DMS79 treated with DMSO at 0.1 percent for 48 hours (cell line): ENCODE measurements at regions not wholly inside any gene's neighbourhood (a gene's known extent, or its start where the extent isn't known, plus 50 kb on each side); places are given as distances from the start of the nearest gene placed in this dataset.

Experiments
- DNase-seq: peaks from one replicate; lab custom pipeline; 2025; lab: John Stamatoyannopoulos, UW

DNA sequence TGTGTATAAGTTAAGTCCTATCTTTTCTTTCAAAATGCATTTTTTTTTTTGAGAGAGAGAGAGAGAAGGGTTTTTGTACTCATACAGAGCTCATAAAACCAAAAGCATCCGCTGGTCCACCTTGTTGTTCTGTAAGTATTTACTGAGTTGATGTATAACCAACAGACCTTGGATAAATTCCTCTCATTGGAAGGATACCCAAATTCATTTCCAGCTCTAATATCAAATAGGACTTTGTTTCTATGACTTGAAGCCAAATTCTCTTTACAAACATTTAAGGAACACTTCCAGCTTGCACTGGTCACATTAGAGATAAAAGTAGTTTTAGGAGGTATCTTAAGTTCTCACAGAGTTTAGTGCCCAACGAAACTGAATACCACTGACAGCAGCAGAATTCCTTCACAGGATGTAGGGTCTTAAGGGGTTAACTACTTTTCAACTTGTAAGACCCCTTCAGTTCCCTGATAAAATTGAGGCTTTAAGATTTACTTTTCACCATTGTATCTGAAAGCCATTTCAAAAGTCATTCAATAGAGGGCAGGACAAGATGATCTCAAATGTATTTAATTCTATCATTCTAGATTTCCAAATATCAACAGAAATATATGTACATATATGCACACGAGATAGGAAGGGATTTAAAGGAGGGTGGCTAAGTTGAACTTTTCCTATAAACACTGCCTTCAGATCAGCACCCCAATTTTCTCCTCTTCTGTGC lies 1398.5 kb upstream of the CELF4 start:
- DNase-seq = no peak

DNA sequence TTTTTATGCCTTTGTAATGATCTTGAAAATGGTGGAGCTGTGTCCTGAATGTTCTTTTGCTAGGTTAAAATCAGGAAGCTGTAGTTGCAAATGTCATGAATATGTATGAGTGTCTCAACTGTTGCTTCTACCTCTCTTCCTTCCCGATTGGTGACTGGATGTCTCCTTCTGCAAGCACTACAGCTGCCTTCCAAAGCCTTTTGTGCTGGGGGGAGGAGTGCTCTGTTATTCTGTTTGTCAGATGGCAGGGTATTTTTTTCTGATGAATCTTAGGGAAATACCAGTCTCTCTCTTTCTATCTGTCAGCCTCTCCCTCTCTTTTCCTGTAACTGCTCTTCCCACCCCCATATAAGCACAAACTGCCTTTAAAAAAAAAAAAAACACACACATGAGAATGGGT lies 1396.3 kb upstream of the CELF4 start:
- DNase-seq = no peak

DNA sequence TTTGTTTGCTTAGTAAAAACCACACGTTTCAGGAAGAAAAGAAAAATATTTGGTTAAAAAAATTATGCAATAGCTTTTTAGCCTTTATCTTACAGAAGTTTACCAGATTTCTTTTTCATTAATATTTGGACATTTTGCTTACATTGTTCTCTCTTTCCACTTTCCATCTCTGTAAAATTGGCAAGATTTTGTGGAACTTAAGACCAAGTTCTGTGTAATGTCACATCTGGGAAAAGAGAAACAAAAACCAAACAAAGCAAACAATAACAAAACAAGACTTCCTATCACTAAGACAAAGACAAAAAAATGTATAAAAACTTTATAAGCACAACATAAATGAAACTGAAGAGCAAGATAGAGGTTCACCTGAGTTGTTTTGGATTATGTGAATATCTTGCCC lies 1392.1 kb upstream of the CELF4 start:
- no peak for DNase-seq

DNA sequence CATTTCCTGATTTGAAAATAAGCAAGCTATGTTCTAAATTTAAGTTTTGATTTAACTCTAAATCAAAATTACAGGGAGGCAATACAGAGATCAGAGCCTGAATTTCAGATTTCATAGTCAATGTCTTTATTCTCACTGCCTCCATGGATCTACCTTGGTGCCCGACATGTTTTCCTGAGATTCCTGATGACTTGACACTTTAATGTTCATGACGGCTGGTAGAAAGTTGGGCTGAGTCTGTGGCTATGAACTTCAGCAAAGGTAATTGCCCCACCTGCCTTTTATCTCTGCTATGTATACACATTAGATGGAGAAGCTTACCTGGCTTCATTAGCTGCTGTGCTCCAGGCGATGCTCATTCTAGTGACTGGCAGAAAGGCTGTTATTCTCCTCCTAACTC lies 1390.5 kb upstream of the CELF4 start:
- DNase-seq = no peak

DNA sequence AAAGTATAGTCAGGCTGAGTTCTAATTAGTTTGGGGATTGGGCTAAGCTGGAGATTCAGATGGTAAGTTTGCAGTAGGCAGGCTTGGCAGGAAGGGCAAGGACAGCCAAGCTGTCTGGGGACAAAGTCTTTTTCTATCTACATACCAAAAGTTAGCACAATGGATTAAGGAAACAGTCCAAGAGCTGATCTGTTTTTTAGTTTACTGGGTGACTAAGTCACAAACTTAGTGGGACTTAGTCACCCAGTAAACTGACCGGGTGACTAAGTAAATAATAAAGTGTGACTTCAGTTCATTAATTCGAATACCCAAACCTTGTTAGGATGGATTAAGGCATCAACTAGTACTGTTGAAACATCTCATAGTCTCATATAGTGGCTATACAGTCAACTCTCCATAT lies 1386.0 kb upstream of the CELF4 start:
- DNase-seq = no peak

DNA sequence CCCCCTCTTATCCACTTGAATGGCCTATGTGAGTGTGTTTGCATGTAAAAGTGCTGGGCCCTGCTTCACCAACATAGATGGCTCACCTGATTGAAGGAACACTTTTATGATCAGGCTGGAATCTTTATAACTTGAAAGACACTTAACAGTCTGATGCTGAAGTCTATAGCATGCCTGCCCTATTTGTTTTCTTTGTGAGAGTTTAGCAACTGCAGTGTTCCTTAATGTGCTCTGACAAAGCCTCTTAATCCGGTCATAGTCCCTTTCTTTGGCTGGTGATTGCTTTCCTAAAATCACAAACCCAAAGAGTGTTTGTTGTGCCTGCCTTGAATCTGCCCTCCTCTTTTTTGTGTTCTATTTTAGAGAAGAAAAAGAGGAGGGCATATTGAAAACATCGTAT lies 1382.8 kb upstream of the CELF4 start:
- DNase-seq = peak; percentile 99

DNA sequence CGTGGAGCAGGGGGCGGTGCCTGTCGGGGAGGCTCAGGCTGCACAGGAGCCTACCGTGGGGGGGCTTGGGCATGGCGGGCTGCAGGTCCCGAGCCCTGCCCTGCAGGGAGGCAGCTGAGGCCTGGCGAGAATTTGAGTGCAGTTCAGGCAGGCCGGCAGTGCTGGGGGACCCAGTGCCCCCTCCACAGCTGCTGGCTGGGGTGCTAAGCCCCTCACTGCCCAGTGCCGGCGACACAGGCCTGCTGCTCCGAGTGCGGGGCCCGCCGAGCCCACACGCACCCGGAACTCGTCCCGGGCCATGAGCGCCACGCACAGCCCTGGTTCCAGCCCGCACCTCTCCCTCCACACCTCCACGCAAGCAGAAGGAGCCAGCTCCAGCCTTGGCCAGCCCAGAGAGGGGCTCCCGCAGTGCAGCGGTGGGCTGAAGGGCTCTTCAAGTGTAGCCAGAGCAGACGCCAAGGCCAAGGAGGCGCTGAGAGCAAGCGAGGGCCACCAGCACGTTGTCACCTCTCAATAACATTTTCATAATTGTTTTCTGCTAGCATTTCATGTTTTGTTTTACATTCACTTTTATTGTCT lies 1378.9 kb upstream of the CELF4 start:
- DNase-seq = no peak

DNA sequence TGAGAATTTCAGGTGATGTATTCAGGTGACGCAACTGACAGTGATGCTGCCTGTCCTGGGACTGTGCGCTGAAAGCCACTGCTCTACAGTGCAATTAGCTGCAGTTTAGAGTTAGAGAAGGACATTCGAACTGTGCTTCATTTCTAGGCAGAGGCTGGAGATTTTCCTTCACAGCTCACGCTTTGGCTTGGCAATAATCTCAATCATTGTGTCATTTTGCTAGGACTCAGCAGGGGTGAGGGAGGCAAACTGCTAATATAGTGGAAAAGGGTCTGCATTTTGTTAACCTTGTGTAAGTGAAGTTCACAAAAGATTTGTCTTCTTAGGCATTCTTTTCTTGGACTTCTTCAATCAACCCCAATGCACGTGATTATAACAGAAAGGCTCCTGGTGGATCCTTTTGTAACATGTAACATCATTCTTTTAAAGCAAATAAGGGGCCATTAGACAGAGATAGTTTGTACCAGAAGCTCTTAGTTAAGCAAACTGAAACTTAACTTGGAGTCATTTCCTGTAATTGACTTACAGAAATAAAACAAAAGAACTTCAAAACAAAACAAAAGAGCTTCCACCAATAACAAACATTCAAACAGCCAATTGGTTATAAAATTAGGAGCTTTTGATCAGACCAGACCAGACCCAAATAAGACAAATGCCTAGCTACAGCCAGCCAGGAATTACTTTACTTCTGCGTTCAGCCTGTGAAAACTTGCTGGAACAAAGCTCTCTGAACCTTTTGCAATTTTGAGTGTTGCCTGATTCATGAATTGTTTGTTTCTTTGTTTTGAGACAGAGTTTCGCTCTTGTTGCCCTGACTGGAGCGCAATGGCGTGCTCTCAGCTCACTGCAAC lies 1376.3 kb upstream of the CELF4 start:
- peak; percentile 24 for DNase-seq

DNA sequence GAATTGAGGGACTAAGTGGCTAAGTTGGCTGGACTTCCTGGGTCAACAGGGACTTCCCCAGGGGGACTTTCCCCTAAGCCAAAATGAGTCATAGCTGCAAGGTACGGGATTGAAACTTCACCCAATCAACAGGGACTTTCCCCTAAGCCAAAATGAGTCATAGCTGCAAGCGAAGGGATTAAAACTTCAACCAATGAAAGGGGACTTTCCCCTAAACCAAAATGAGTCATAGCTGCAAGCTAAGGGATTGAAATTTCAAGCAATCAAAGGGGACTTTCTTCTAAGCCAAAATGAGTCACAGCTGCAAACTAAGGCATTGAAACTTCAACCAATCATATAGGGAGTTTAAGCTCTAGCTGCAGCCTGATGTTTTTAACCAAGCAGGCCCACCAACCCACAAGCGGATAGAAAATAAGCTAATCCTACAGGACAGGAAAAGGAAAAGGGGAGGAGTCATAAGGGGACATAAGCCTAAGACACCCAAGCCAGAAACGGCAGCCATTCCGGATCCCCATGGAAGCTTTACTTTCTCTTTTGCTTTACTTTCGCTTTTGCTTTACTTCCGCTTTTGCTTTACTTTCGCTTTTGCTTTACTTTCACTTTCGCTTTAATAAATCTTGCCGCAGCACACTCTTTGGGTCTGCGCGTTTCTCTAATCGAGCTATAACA lies 1375.4 kb upstream of the CELF4 start:
- peak; percentile 22 for DNase-seq

DNA sequence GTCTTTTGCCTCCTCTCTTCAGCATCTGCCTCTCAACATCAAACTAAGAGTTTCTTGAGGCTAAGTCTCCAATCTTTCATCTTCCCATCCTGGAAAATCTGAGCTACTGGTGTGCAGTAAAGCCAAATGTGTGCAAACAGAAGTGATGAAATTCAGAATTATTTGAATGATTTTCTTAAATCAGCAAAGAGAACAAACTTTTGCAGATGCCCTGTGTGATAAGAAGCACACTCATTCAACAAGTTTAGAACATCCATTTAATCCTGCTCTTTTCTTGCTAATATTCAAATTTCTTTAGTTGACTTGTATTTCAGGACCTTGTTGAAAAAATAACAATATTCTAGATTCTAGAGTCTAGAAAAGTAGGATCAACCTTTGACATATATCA lies 1374.9 kb upstream of the CELF4 start:
- DNase-seq = no peak

DNA sequence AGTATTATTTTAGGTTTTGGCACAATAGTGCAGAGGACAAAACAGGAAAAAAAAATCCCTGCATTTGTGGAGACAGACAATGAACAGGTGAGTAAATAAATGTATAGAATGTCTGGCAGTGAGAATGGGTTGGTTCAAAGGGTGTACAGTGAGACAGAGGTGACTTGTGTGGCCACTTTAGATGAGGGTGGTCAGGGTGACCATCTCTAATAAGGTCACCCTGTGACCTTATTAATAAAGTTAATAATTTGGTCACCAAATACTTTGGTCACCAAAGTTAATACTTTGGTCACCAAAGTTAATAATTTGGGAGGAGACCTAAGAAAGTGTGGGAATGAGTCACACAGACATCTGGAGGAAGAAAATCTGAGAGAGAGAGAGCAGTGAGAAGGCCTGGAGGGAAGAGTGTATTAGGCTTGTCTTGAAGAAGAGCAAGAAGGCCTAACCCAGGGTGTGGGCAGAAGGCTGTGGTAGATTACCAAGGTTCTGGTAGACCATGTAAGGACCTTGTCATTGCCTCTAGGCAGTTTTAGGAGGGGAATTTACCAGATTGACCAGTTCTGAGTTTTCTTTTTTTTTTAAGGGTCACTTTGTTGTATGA lies 1368.4 kb upstream of the CELF4 start:
- DNase-seq = no peak

DNA sequence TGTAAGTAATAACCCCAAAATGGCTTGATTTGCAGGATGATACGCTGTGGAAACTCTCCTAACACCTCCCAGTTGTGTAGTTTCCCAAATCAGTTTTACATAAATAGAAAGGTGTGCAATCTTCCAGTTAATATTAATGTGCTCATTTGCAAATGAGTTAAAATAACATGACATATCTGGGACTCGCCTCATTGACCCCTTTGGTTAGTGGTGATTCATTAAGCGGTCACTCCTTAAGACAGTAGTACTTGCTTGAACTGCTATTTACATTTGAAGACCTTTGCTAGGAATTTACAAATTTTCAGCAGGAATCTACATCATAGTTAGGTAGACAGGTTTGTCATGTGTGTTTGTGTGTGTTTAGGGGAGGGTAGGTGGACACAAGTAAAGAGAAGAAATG lies 1367.7 kb upstream of the CELF4 start:
- DNase-seq = no peak

DNA sequence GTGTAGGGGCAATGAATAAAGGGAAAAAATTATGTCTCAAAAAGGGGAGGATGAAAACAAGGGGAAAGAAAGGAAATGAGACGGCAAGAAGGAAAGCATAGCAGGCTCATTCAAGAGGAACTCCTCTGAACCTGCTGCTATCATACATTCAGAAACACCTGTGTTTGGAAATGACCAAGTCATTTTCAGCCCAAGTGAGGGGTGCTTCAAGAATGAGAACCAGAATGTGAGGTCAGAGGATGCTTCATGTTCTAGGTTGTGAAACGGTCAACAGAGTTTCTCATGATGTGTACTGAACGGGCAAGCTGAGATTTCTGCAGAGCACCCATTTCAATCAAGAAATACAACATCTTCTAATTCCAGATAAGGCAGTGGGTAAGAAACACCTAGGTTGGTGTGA lies 1367.2 kb upstream of the CELF4 start:
- no peak for DNase-seq

DNA sequence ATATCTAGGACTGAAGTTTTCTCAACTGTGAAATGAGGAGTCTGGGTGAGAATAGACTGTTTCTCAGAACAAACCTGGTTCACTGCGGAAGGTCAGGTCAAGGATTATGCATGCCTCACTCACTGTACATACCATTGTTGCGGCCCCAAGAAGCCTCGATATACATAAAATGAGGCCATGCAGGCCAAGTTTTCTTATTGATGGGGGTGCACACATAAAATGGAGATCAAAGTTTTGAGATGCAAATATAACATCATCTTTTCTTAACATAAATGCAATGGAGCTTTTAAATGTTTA lies 1366.1 kb upstream of the CELF4 start:
- DNase-seq = no peak

DNA sequence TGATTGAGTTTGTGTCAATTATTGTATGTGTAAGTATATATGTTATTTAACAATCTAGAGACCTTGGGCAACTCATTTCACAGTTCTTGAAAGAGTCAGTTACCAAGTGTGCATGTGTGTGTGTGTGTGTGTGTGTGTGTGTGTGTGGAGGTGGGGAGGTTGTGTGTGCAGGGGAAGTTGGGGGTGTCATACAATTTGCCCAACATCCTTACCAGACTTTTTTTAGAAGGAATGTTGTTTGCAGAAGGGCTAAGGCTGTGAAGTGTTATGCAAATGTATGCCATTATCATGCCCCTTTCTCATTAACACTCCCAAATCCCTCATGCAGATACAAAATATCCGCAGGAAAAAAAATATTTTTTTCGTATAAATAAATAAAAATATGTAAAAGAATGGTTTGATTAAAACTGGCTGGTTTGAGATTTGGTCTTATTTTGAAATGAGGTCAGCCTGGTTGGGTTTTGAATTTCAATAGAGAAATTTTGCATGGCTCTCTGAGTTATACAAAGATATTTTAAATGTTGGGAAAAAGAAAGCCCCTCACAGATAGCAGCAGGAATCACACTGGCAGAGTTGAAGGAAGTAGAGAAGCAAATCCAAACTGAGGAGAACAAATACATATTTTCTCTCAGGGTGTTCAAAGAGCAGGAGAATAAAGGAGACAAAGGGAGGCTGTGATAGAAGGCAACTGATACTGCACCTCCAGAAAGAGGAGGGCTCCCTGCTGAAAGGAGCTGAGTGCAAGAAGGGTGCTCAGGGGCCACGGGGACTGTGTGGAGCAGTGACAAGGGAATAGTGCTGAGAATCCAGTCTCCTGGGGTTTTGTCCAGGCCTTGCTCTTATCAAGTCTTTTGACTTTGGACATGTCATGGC lies 1365.5 kb upstream of the CELF4 start:
- DNase-seq = no peak

DNA sequence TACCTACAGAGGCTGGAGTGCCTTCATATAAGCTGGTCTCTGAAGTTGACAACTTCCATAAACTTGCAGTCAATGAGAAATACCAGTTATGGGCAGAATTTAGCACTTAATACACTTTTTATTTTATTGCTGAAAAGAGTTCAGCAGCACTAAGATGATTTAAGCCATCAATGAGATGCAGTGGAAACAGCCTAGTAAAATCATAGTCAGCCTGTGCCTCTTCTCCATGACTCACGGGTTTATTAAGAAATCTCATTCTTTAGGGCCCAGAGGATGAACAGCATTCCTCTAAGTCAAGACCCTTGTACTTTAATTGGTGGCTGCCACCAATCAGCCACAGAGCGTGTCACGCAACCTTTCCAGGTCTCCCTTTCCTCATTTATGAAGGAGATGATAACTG lies 1357.9 kb upstream of the CELF4 start:
- no peak for DNase-seq

DNA sequence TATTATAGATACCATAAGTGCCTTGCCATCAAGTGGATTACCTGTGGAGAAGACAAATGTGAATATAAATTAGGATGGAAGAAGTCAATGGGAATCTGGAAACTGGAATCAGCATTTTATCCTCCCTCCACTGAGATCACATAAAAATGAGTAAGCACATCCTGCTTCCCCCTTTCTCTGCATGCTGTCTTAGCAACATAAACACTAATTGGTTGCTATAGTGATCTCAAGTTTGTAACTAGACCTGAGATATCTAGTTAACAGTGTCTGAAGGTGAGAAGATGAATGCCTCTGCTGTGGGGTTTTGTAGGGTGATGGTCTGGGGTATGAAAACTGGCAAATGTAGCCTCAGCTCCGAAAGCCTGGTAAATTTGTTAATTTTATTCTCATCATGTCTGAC lies 1357.5 kb upstream of the CELF4 start:
- peak; percentile 35 for DNase-seq

DNA sequence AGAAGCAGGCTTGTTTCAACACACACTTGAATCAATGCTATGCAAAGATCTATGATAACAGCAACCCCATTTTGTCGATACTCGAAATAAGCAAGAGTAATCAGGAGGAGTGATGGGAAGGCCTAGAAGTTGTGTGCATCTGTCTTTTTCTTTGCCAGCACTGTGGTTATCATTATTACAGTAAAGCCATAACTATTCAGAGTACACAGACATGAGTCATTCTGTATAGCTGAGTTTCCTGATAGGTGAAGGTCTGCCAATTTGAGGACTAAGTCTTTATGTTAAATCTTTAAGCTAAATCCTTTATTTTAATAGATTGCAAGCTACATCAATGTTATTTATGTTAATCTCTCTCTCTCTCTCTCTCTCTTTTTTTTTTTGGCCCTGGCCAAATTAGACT lies 1344.4 kb upstream of the CELF4 start:
- no peak for DNase-seq

DNA sequence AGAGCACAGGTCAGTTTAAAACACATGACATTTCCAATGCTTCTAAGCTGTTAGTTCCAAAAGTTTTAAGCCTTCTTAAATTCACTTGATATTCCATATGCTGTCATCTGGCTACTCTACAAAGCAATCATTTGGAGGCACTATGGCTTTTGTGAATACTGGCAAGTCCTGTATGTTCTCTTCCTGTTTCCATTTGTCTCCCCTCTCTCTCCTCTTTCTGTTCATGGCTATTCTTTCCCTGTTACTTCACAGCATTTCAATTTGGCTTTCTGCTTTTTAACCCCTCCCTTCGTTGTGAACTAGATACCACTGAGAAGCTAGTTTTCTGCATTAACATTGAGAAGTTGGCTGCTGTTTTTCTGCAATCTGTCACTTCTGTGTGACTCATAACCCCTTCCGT lies 1337.2 kb upstream of the CELF4 start:
- no peak for DNase-seq

DNA sequence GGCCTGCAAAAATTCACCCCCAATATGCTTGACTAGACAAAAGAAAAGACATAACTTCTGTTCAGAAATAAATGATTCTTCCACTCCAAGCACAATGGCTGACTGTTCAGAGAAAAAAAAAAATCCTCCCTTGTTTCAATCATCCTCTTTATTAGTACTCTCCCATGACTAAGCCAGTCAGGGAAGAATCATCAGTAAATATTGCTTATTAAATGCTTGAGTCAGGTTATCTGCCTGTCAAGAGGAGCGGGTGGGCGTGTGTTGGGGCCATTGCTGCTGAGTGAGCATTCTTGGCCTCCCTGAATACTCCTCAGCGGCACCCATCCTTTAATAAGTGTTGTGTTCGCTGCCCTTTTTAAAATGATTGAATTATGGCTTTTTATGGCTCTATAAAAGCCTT lies 1334.8 kb upstream of the CELF4 start:
- DNase-seq = no peak

DNA sequence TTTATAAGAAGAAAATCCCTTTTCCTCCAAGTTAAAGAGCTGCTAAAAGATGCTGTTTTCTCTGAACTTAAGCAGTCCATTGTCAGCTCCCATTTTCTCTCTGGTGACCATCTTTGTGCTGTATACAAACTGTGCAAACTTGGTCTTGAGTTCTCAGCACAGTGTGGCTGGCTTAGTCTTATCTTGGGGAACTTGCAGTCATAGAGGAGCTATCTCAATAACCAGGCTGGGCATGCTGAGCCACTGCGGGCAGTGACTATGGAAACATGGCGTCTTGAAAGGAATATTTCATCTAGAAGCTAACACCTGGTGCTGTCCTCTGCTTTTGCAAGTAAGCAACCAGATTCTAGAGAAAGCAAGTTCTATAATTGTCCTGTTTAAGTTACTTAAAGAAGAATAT lies 1334.4 kb upstream of the CELF4 start:
- no peak for DNase-seq

DNA sequence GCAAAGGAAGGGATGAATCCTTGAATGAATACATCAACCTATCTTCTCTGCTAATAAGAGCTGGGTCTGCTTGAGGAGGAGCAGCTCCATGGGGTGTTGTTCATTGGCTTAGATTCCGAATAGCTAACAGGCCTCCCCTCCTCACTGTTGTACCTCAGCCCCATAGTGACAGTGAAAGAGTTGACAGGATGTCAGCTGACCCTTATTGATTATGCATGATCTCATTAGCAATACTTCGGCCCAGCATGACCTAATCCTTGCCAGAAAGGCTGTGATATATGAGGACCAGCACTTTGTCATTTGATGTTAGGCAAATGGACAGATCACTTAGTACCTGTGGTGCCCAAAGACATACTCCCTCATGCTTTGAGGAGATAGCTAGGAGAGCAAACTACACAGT lies 1333.7 kb upstream of the CELF4 start:
- DNase-seq = no peak
